Kidney (tissue), 13 donors: ENCODE measurements at regions not wholly inside any gene's neighbourhood (a gene's known extent, or its start where the extent isn't known, plus 50 kb on each side); places are given as distances from the start of the nearest gene placed in this dataset.
"Not testable (repeated sequence)": the region's sequence is repeated elsewhere in the genome, so short reads cannot be mapped to it uniquely, and the experiment has no call there.

Source experiments
- DNase-seq, 5 donors: peaks; one replicate each; pipeline ENCODE4 v3.0.0-alpha.2; 2013 to 2020
- FAIRE-seq: peaks from 2 replicates; lab custom pipeline; 2012; peaks lifted over from hg19 to GRCh38; lab: Jason Lieb, UNC
- H3K27ac ChIP-seq, 2 donors: one replicate each; pipeline ENCODE4 v1.7.0; 2013; ENCODE audit warnings: low read depth in 2 of 2, low read length in 2 of 2, inconsistent platforms in 1 of 2
- H3K27me3 ChIP-seq: one replicate; pipeline ENCODE4 v1.7.1; 2013; ENCODE audit warnings: low read length, inconsistent platforms; ENCODE audit not compliant: control insufficient read depth, insufficient read depth
- H3K36me3 ChIP-seq, 3 donors: one replicate each; pipeline versions ENCODE4 v1.7.0 to v1.7.1; 2013; ENCODE audit warnings: low read length in 3 of 3, control low read depth in 1 of 3, inconsistent platforms in 1 of 3; ENCODE audit not compliant: insufficient read depth in 3 of 3, control insufficient read depth in 2 of 3
- H3K4me1 ChIP-seq, 3 donors: one replicate each; pipeline versions ENCODE4 v1.7.0 to v1.7.1; 2013; ENCODE audit warnings: low read length in 3 of 3, inconsistent platforms in 1 of 3, low read depth in 1 of 3; ENCODE audit not compliant: control insufficient read depth in 2 of 3, insufficient read depth in 2 of 3
- H3K4me3 ChIP-seq, 3 donors: one replicate each; pipeline versions ENCODE4 v1.7.0 to v1.8.1; 2013; ENCODE audit warnings: low read length in 3 of 3, control low read depth in 1 of 3, inconsistent platforms in 1 of 3
- H3K9ac ChIP-seq, 3 donors: one replicate each; pipeline versions ENCODE4 v1.7.0 to v1.7.1; 2013; ENCODE audit warnings: low read length in 3 of 3, control low read depth in 1 of 3, inconsistent platforms in 1 of 3
- H3K9me3 ChIP-seq, 3 donors: one replicate each; pipeline versions ENCODE4 v1.7.0 to v1.7.1; 2013; ENCODE audit warnings: low read length in 3 of 3, control low read depth in 1 of 3, inconsistent platforms in 1 of 3; ENCODE audit not compliant: control insufficient read depth in 2 of 3, insufficient read depth in 1 of 3
- CTCF ChIP-seq: IDR thresholded peaks from 3 replicates; pipeline ENCODE4 v1.5.1; 2012; ENCODE audit warnings: mild to moderate bottlenecking, moderate library complexity, borderline replicate concordance; ENCODE audit not compliant: insufficient read depth; ENCODE audit errors: extremely low read depth
- intact Hi-C: fragments of 100-400 bp; cut with DNase I; formaldehyde crosslinking; loops from one replicate; pipeline ENCODE4 v1.11.1; 2022
- donor health status: control.
- donor health status: control.
- donor health status: control.
- donor health status: control.
- donor health status: control.
- donor health status: DM: yes; HTN: yes; CAD: no.
- donor health status: Normal renal cell carcinoma (clear cell type).

GRCh38 chr22:23418159-23418788 lies 161.8 kb downstream of the IGLL1 start:
- no peak overlapping the region for H3K4me3 ChIP-seq
- H3K27me3 ChIP-seq: no peaks in the 10 kb centered on the region
- no peak overlapping the region for H3K27ac ChIP-seq
- H3K36me3 ChIP-seq: no peaks in the 10 kb centered on the region
- H3K9ac ChIP-seq: no peak overlapping the region
- DNase-seq (no peak), FAIRE-seq (no peak)
- no peaks in the 10 kb centered on the region for H3K9me3 ChIP-seq
- H3K4me1 ChIP-seq: no peaks in the 10 kb centered on the region
- intact Hi-C loops: no loop called here
- no peak for TF ChIP-seq CTCF

- H3K4me3 ChIP-seq, FAIRE-seq, DNase-seq, intact Hi-C loops, H3K9me3 ChIP-seq, H3K36me3 ChIP-seq, H3K4me1 ChIP-seq, H3K9ac ChIP-seq, H3K27me3 ChIP-seq, H3K27ac ChIP-seq: not testable (repeated sequence)
These were observed 162.8 kb downstream of the IGLL1 start for GRCh38 chr22:23417327-23417726.

GRCh38 chr22:23416169-23416690 lies 163.9 kb downstream of the IGLL1 start:
- H3K27ac ChIP-seq, H3K4me3 ChIP-seq, FAIRE-seq, H3K4me1 ChIP-seq, H3K36me3 ChIP-seq, H3K9ac ChIP-seq, intact Hi-C loops, H3K27me3 ChIP-seq, H3K9me3 ChIP-seq, DNase-seq: not testable (repeated sequence)

GRCh38 chr22:23415490-23415851 lies 164.6 kb downstream of the IGLL1 start:
- FAIRE-seq (no peak), DNase-seq (no peak)
- intact Hi-C loops: no loop called here
- Histone ChIP-seq H3K27ac (no peak overlapping the region), H3K36me3 (no peaks in the 10 kb centered on the region), H3K4me3 (no peak overlapping the region), H3K9ac (no peak overlapping the region), H3K27me3 (no peaks in the 10 kb centered on the region), H3K4me1 (no peaks in the 10 kb centered on the region), H3K9me3 (no peaks in the 10 kb centered on the region)
- TF ChIP-seq CTCF: no peak
